ENCODE measurements at regions not wholly inside any gene's neighbourhood (a gene's known extent, or its start where the extent isn't known, plus 50 kb on each side); places are given as distances from the start of the nearest gene placed in this dataset.

DNA sequence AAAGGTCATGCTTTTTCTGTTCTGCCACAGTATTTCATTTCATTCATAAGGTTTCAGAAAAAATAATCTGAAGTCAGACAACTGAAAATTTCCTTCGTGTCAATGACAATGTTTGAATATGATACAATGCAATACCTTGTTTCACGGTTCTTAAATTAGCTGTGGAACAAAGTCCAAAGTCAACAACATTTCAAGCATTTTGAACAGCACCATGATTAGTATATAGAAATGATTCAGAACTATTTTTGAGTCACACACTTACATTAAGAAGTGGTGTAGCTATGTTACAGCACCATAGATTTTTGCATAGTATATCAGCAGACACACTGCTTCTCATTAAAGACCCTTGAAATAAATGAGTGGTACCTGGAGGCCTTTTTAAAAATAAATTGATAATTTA lies 178.3 kb upstream of the DSEL start:
- Mint-ChIP-seq H3K36me3 (ENCODE audit: low read depth) (peaks cover 2% of the 10 kb centered on the region), H3K4me1 (ENCODE audit: low read depth) (peaks cover 29% of the 10 kb centered on the region), H3K4me3 (ENCODE audit: unreplicated experiment) (no peak overlapping the region), H3K27ac (ENCODE audit: unreplicated experiment) (no peak overlapping the region), H3K27me3 (ENCODE audit: low read depth) (no peaks in the 10 kb centered on the region), H3K9me3 (ENCODE audit: low read depth) (no peaks in the 10 kb centered on the region)
- DNase-seq (ENCODE audit: low spot score): no peak
- TF ChIP-seq, protein P1, sequence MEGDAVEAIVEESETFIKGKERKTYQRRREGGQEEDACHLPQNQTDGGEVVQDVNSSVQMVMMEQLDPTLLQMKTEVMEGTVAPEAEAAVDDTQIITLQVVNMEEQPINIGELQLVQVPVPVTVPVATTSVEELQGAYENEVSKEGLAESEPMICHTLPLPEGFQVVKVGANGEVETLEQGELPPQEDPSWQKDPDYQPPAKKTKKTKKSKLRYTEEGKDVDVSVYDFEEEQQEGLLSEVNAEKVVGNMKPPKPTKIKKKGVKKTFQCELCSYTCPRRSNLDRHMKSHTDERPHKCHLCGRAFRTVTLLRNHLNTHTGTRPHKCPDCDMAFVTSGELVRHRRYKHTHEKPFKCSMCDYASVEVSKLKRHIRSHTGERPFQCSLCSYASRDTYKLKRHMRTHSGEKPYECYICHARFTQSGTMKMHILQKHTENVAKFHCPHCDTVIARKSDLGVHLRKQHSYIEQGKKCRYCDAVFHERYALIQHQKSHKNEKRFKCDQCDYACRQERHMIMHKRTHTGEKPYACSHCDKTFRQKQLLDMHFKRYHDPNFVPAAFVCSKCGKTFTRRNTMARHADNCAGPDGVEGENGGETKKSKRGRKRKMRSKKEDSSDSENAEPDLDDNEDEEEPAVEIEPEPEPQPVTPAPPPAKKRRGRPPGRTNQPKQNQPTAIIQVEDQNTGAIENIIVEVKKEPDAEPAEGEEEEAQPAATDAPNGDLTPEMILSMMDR (IDR thresholded peaks at IDR 0.05): no peak

DNA sequence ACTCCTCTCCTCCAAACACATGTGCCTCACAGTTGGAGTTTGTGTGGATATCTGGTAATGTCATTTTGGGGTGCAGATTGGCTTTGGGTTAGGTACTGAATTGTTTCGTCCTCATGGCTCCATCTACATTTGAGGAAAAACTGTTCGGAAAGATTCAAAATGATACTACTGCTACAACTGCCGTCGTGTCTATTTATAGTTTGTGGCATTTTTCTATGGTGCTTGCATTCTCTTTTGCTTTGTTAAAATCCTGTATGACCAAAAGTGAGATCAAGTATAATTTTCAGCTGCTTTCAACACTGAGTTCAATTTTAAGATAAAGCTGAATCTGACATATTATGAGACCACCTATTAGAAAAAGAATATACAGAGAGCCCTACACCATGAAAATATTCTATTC lies 176.3 kb upstream of the DSEL start:
- peaks cover 29% of the 10 kb centered on the region for H3K4me1 Mint-ChIP-seq (ENCODE audit: low read depth)
- no peaks in the 10 kb centered on the region for H3K27me3 Mint-ChIP-seq (ENCODE audit: low read depth)
- H3K9me3 Mint-ChIP-seq (ENCODE audit: low read depth): peaks cover 5% of the 10 kb centered on the region
- H3K4me3 Mint-ChIP-seq (ENCODE audit: unreplicated experiment): no peak overlapping the region
- no peak for DNase-seq (ENCODE audit: low spot score)
- peaks cover 4% of the 10 kb centered on the region for H3K36me3 Mint-ChIP-seq (ENCODE audit: low read depth)
- TF ChIP-seq, protein P1 (IDR thresholded peaks at IDR 0.05): no peak
- no peak overlapping the region for H3K27ac Mint-ChIP-seq (ENCODE audit: unreplicated experiment)

DNA sequence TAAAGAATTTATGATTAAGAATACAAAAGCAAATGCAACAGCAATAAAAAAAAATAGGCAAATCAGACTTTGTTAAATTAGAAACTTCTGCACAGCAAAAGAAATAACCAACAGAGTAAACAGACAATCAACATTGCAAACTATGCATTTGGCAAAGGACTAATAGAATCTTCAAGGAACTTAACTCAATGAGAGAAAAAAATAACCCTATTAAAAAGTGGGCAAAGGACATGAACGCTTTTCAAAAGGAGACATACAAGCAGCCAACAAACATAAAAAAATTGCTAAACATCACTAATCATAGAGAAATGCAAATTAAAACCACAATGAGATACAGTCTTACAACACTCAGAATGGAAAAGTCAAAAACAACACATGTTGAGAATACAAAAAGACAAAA lies 166.0 kb upstream of the DSEL start:
- H3K9me3 Mint-ChIP-seq (ENCODE audit: low read depth): peaks cover 12% of the 10 kb centered on the region
- DNase-seq (ENCODE audit: low spot score): no peak
- no peaks in the 10 kb centered on the region for H3K4me1 Mint-ChIP-seq (ENCODE audit: low read depth)
- no peaks in the 10 kb centered on the region for H3K36me3 Mint-ChIP-seq (ENCODE audit: low read depth)
- H3K4me3 Mint-ChIP-seq (ENCODE audit: unreplicated experiment): no peak overlapping the region
- H3K27ac Mint-ChIP-seq (ENCODE audit: unreplicated experiment): no peak overlapping the region
- TF ChIP-seq, protein P1 (IDR thresholded peaks at IDR 0.05): no peak
- H3K27me3 Mint-ChIP-seq (ENCODE audit: low read depth): no peaks in the 10 kb centered on the region

DNA sequence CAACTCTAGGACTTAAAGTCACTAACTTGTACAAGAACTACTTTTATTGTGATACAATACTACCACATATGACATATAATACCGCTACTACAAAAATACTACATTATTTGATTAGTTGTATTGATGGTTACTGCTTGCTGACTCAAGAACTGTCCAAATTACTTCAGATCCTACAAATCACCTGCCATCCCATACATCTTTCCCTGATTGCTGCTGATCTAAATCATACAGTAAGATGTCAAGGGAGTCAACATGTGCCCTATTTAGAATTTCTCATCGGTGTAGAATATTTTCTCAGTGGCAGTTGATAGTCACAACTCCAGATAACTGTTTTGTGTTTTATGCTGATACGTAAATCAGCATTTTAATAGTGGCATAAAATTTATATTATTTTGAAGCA lies 161.0 kb upstream of the DSEL start:
- Mint-ChIP-seq H3K27ac (ENCODE audit: unreplicated experiment) (no peak overlapping the region), H3K4me3 (ENCODE audit: unreplicated experiment) (no peak overlapping the region), H3K27me3 (ENCODE audit: low read depth) (no peaks in the 10 kb centered on the region), H3K9me3 (ENCODE audit: low read depth) (peaks cover 12% of the 10 kb centered on the region), H3K36me3 (ENCODE audit: low read depth) (no peaks in the 10 kb centered on the region), H3K4me1 (ENCODE audit: low read depth) (peaks cover 13% of the 10 kb centered on the region)
- TF ChIP-seq, protein P1 (IDR thresholded peaks at IDR 0.05): no peak
- DNase-seq (ENCODE audit: low spot score): no peak

DNA sequence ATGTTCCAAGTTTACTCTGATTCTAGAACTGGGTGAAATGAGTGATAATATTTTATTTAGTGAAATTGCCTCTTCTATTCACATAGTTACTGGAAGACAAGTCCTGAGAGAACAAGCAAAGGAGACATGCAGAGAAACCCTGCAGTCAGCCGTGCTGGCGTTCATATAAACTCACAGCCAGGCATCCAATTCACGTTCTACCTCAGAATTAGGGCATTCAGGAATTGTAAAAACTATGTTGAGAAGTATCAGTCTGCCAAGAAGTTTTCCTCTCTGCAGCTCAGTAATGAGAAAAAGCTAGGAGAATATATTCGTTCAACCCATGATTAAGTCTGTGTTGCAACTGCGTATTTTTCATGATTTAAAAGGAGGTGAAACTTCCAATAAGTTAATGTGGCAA lies 156.2 kb upstream of the DSEL start:
- TF ChIP-seq, protein P1 (IDR thresholded peaks at IDR 0.05): no peak
- peaks cover 21% of the 10 kb centered on the region for H3K4me1 Mint-ChIP-seq (ENCODE audit: low read depth)
- H3K9me3 Mint-ChIP-seq (ENCODE audit: low read depth): no peaks in the 10 kb centered on the region
- H3K4me3 Mint-ChIP-seq (ENCODE audit: unreplicated experiment): no peak overlapping the region
- no peak for DNase-seq (ENCODE audit: low spot score)
- H3K36me3 Mint-ChIP-seq (ENCODE audit: low read depth): no peaks in the 10 kb centered on the region
- no peaks in the 10 kb centered on the region for H3K27me3 Mint-ChIP-seq (ENCODE audit: low read depth)
- no peak overlapping the region for H3K27ac Mint-ChIP-seq (ENCODE audit: unreplicated experiment)
